ENCODE measurements at regions not wholly inside any gene's neighbourhood (a gene's known extent, or its start where the extent isn't known, plus 50 kb on each side); places are given as distances from the start of the nearest gene placed in this dataset.

DNA sequence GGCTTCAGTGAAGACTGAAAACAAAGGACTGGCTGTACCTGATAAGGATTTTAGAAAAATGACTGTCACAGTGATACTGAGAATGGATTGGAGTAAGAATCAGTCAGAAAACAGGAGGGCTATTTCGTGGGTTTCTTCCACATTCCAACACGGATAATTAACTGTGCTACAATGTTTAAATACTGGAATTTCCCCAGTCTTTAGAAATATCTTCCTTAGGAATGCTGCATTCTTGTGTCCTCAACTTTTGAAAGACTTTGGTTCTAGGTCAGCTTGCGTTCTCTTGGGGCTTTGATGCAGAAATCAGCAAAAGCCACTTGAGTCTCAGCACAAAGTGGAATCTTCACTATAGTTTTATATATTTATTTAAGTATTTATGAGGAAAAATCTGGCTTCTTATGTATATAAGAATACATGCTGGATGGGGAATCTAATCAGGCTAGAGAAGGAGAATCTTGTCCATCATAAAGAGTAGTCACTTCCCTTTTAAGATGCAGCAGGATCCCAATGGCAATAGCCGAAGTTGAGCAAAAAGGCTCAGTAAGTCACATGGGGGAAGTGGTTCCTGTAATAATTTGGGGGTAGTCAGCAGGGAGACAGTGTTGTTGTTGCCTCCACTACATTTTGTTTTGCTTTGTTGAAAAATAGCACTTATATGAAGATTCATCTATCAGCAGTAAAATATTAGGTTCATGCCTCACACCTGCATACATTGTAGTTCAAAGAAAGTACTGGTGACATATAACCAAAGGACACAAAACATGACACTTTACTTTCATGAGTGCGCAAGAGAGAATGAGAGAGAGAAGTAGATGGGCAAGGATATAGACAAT lies 86.0 kb downstream of the CH25H start:
- Histone ChIP-seq H3K27ac (ENCODE audit: low read depth, low read length) (no peak overlapping the region), H3K9me3 (ENCODE audit: low read depth, low read length) (no peaks in the 10 kb centered on the region), H3K79me2 (ENCODE audit: insufficient read depth, low read length) (no peaks in the 10 kb centered on the region), H3K4me3 (ENCODE audit: insufficient read depth, low read length) (no peak overlapping the region), H2AFZ (ENCODE audit: low read length) (no peak overlapping the region), H4K20me1 (ENCODE audit: insufficient read depth, low read length) (no peaks in the 10 kb centered on the region), H3K27me3 (ENCODE audit: insufficient read depth, low read length) (no peaks in the 10 kb centered on the region), H3K4me1 (ENCODE audit: insufficient read depth, low read length) (peaks cover 25% of the 10 kb centered on the region), H3K36me3 (ENCODE audit: insufficient read depth, low read length) (no peaks in the 10 kb centered on the region), H3K4me2 (ENCODE audit: insufficient read depth, low read length) (no peak overlapping the region)
- TF ChIP-seq, protein P1, sequence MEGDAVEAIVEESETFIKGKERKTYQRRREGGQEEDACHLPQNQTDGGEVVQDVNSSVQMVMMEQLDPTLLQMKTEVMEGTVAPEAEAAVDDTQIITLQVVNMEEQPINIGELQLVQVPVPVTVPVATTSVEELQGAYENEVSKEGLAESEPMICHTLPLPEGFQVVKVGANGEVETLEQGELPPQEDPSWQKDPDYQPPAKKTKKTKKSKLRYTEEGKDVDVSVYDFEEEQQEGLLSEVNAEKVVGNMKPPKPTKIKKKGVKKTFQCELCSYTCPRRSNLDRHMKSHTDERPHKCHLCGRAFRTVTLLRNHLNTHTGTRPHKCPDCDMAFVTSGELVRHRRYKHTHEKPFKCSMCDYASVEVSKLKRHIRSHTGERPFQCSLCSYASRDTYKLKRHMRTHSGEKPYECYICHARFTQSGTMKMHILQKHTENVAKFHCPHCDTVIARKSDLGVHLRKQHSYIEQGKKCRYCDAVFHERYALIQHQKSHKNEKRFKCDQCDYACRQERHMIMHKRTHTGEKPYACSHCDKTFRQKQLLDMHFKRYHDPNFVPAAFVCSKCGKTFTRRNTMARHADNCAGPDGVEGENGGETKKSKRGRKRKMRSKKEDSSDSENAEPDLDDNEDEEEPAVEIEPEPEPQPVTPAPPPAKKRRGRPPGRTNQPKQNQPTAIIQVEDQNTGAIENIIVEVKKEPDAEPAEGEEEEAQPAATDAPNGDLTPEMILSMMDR (IDR thresholded peaks at IDR 0.05; ENCODE audit: extremely low read depth, low read depth, low read length): no peak
- no peak for DNase-seq (ENCODE audit: insufficient read length, low spot score, missing footprints)

DNA sequence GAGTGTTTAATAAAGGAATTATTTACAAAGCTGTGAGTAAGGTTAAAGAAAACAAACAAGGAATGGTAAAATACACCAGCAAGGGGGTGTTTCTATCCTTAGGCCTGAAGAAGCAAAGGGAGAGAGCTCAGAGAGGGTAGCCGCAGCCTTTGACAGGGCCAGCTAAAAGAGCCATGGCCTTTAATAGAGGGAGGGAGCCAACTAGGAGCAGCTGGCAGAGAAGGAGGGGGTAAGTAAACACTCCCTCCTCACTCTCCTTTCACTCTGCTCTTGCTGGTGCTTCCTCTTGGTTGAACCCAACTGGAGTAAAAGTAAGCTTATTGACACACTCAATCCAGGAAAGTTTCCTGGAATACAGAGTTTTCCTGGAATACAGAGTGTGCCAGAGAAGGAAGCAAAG lies 87.5 kb downstream of the CH25H start:
- Histone ChIP-seq H3K27me3 (ENCODE audit: insufficient read depth, low read length) (no peaks in the 10 kb centered on the region), H3K27ac (ENCODE audit: low read depth, low read length) (no peak overlapping the region), H3K4me1 (ENCODE audit: insufficient read depth, low read length) (peaks cover 31% of the 10 kb centered on the region), H3K9me3 (ENCODE audit: low read depth, low read length) (no peaks in the 10 kb centered on the region), H2AFZ (ENCODE audit: low read length) (no peak overlapping the region), H3K4me3 (ENCODE audit: insufficient read depth, low read length) (no peak overlapping the region), H4K20me1 (ENCODE audit: insufficient read depth, low read length) (no peaks in the 10 kb centered on the region), H3K36me3 (ENCODE audit: insufficient read depth, low read length) (no peaks in the 10 kb centered on the region), H3K4me2 (ENCODE audit: insufficient read depth, low read length) (no peak overlapping the region), H3K79me2 (ENCODE audit: insufficient read depth, low read length) (no peaks in the 10 kb centered on the region)
- TF ChIP-seq, protein P1 (IDR thresholded peaks at IDR 0.05; ENCODE audit: extremely low read depth, low read depth, low read length): no peak
- DNase-seq (ENCODE audit: insufficient read length, low spot score, missing footprints): no peak

DNA sequence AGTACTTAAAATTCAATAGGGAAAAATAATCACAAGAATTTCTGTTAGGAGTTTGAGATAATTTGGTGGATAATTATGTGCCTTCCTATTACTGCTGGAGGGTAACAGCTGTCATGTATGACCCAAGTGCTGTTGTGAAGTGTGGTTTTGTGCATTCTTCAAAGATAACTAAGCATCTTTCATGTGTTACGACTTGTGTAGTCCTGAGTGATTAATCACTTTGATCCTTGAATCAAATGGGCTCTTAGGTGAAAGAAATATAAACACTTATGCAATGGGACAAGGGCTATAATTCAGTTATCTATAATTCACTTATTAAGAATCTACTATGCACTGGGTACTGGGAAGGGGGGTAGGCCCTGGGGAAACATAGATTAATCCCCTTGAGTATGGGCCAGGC lies 89.0 kb downstream of the CH25H start:
- no peaks in the 10 kb centered on the region for H3K9me3 ChIP-seq (ENCODE audit: low read depth, low read length)
- H3K4me1 ChIP-seq (ENCODE audit: insufficient read depth, low read length): peaks cover 31% of the 10 kb centered on the region
- H3K4me3 ChIP-seq (ENCODE audit: insufficient read depth, low read length): no peak overlapping the region
- TF ChIP-seq, protein P1 (IDR thresholded peaks at IDR 0.05; ENCODE audit: extremely low read depth, low read depth, low read length): no peak
- no peak overlapping the region for H3K27ac ChIP-seq (ENCODE audit: low read depth, low read length)
- H2AFZ ChIP-seq (ENCODE audit: low read length): no peak overlapping the region
- H3K79me2 ChIP-seq (ENCODE audit: insufficient read depth, low read length): no peaks in the 10 kb centered on the region
- H4K20me1 ChIP-seq (ENCODE audit: insufficient read depth, low read length): no peaks in the 10 kb centered on the region
- H3K4me2 ChIP-seq (ENCODE audit: insufficient read depth, low read length): no peak overlapping the region
- H3K27me3 ChIP-seq (ENCODE audit: insufficient read depth, low read length): no peaks in the 10 kb centered on the region
- no peaks in the 10 kb centered on the region for H3K36me3 ChIP-seq (ENCODE audit: insufficient read depth, low read length)
- peak; percentile 27 for DNase-seq (ENCODE audit: insufficient read length, low spot score, missing footprints)

DNA sequence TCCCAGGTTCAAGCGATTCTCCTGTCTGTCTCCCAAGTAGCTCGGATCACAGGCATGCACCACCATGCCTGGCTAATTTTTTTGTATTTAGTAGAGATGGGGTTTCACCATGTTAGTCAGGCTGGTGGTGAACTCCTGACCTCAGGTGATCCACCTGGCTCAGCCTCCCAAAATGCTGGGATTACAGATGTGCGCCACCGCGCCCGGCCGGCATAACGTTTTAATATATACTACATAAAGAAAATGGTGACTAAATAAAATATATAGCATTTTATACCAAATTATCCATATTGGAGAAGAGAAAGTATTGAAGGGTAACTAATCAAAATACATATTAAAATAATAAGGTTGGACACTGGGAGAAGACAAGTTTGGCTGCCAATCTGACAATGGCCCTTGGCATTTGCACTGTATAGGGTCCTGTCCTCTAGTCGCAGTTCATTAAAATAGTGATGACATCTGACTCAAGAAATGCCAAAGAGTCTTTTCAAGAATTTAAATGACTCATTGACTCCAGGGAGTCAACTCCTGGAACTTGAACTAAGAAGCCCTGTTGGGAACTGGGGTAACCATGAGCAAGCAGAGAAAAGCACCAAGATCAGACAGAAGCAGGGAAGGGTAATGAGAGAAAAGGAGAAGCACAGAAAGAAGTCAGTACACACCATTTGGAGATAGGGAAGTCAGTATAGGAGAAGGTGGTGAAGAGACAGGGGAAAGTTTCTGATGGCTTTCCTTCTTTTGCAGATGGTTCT lies 91.1 kb downstream of the CH25H start:
- no peak overlapping the region for H3K27ac ChIP-seq (ENCODE audit: low read depth, low read length)
- peaks cover 25% of the 10 kb centered on the region for H3K4me1 ChIP-seq (ENCODE audit: insufficient read depth, low read length)
- H3K4me2 ChIP-seq (ENCODE audit: insufficient read depth, low read length): no peak overlapping the region
- H2AFZ ChIP-seq (ENCODE audit: low read length): no peak overlapping the region
- H3K4me3 ChIP-seq (ENCODE audit: insufficient read depth, low read length): no peak overlapping the region
- no peaks in the 10 kb centered on the region for H3K36me3 ChIP-seq (ENCODE audit: insufficient read depth, low read length)
- no peaks in the 10 kb centered on the region for H3K79me2 ChIP-seq (ENCODE audit: insufficient read depth, low read length)
- H3K9me3 ChIP-seq (ENCODE audit: low read depth, low read length): no peaks in the 10 kb centered on the region
- H4K20me1 ChIP-seq (ENCODE audit: insufficient read depth, low read length): no peaks in the 10 kb centered on the region
- TF ChIP-seq, protein P1 (IDR thresholded peaks at IDR 0.05; ENCODE audit: extremely low read depth, low read depth, low read length): no peak
- no peaks in the 10 kb centered on the region for H3K27me3 ChIP-seq (ENCODE audit: insufficient read depth, low read length)
- peak; percentile 87 for DNase-seq (ENCODE audit: insufficient read length, low spot score, missing footprints)

Measured in osteoblast (primary cell).